ENCODE measurements at regions not wholly inside any gene's neighbourhood (a gene's known extent, or its start where the extent isn't known, plus 50 kb on each side); places are given as distances from the start of the nearest gene placed in this dataset.

- no peak for TF ChIP-seq SAP30 (IDR thresholded peaks at IDR 0.05; ENCODE audit: insufficient read depth, insufficient replicate concordance, low read length)
These were observed 127.6 kb upstream of the RPS23 start (continued) for GRCh38 chr5:82405618-82406204.

All from H1 (cell line).